GM21619 (cell line): ENCODE measurements at regions not wholly inside any gene's neighbourhood (a gene's known extent, or its start where the extent isn't known, plus 50 kb on each side); places are given as distances from the start of the nearest gene placed in this dataset.
A peak's percentile ranks its signal among the peaks of the same experiment; 100 is the strongest.

Experiments used
- ATAC-seq: cut with Tn5 transposase; IDR thresholded peaks from one replicate; pipeline ENCODE4 v1.9.1; 2021; ENCODE audit not compliant: unreplicated experiment

DNA sequence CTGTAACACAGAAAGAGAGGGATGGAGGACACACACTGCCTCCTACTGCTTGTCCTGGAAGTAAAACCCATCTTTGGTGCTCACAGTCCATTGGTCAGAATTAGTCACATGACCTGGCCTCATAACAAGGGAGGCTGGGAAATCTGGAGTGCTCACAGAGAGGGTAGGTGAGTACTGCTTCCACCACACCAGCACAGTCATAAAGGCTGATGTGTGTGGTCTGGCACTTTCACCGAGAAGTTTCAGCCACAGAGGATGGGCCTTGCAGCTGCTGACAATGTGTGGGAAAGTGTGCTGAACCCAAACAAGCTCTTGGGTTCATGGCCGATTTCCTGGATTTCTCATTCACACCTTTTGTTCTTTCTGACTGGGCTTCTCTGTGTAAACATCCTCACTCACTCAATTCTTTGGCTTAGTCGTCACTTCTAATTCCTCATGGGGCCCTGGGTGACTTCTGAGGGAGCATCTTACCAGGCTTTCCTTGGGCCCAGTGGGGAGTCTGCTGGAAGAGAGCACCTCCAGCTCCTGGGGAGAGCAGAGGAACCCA, 100.7 kb downstream of the ASB7 start:
- ATAC-seq, result peak; percentile 100

DNA sequence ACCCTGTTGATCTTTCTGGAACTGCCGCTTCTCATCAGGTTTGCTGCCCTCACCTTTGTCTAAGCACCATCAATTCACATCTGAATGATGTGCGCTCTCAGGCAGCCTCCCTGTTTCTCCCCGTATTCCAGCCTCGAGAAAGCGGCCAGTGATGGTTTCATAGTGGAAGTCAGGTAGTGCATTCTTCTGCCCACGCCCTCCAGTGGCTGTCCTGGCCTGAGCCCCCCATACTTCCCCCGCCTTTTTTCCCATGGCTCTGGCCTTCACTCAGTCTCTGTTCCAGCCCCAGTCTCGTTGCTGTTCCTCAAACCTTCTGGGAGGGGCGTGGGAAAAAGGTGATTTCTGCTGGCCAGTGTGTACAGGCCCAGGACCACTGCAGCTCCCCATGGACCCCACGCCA, 101.3 kb downstream of the ASB7 start:
- ATAC-seq, result no peak

DNA sequence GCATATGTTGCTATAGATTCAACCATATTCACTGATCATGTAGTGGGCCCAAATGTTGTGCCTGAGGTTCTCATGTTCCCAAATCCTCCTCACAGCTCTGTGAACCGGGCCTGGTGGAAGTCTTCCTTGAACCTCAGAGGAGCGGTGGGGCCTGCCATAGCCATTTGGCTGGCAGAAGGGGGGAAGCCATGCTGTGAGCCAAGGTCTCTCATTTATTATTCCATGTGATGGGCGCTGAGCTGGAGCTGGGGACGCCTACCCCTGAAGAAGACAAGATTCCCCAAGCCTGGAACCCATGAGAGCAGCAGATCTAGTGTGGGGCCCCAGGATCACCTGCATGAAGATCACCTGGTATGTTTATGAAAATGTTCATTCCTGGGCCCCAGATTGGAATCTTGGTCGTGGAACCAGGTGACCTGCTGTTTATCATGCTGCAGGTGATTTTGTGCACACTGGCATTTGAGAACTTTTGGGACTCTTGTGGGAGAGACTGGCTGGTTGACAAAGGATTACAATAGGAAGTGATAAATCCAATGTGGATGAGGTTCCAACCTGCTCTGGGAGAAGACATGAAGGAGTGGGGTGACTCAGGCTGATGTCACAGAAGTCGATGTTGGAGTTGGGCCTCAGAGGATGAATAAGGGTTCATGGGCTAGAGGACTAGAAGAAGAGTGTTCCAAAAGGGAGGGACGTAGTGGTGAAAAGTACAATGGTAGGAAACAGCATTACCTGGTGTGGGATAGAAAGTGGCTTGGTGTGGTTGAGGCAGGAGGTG, 102.1 kb downstream of the ASB7 start:
- ATAC-seq, result no peak

DNA sequence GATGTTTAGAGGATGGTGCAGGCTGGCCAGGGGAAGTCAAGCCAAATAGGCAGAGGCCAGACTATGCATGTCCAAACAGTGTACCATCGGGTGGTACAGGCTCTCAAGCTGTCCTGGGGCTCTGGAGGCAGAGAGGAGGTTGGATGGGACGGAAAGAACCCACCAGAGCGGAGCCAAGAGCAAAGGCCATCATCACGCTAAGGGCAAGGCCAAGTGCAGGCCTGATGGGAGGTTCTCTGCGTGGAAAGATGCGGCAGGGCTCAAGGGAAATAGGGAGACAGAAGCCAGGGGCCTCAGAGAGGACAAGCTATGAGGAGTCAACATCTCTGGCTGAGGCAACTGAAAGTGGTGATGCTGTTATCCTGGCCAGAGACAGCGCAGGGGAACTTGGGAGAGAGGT, 102.7 kb downstream of the ASB7 start:
- no peak for ATAC-seq

DNA sequence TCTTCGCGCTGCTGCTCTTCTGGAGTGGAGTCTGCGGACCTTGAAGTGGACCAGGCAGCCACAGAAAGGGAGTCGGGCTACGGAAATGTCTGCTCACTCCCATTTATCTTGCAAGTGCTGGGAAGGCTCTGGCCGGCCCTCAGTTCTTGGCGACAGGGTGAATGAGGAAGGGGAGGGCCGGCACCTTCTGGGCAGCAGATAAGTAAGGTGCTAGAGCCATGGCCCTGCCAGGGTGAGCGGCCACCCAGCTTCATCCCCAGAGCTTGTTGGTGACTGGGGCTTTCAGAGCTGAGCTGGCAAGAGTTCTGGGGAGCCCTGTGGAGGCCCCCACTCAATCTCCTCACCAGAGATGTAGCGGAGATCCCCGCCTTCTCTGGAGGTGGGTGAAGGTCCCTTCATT, 103.5 kb downstream of the ASB7 start:
- no peak for ATAC-seq

DNA sequence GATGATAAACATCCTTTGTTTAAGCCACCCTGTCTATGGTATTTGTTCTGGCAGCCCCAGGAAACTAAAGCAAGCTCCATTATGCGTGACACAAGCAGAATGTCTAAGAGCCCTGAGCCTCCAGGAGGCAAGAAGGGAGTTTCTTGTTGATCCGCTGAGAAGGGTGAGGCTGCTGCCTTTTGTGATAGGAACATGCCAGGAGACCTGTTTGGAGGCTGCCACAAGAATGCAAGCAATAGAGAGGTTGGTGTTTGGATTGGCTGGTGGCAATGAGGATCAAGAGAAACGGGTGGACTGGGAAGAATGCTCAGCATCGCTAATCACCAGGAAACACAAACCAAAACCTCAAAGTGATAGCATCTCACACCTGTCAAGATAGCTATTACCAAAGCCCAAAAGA, 104.8 kb downstream of the ASB7 start:
- ATAC-seq, result no peak

DNA sequence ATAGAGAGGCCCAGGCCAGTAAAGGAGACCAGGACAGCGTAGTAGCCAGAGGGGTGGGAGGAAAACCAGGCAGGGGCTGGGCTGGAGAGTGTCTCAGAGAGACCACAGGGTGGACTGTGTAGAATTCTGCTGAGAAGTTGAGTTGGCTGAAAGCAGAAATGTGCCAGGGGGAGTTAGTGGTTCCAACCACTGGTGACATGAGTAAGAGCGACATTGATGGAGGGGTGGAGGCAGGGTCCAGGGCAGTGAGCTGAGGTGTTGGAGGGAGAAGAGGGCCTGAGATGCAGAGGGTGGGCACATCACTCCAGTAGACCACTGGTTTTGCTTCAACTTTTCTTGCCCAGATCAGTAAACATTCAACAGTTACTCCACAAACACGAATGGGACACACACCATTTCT, 106.5 kb downstream of the ASB7 start:
- no peak for ATAC-seq

DNA sequence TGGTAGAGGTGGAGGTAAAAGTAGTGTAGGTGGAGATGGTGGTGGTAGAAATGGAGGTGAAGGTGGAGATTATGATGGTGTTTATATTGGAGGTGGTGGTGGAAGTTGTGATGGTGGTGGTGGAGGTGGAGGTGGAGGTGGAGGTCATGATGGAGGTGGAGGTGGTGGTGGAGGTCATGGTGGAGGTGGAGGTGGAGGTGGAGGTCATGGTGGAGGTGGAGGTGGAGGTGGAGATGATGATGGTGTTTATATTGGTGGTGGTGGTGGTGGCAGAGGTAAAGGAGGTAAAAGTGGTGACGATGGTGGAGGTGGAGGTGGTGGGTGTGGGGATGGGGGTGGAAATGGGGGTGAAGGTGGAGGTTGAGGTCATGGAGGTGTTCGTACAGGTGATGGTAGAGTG, 107.8 kb downstream of the ASB7 start:
- ATAC-seq, result no peak

DNA sequence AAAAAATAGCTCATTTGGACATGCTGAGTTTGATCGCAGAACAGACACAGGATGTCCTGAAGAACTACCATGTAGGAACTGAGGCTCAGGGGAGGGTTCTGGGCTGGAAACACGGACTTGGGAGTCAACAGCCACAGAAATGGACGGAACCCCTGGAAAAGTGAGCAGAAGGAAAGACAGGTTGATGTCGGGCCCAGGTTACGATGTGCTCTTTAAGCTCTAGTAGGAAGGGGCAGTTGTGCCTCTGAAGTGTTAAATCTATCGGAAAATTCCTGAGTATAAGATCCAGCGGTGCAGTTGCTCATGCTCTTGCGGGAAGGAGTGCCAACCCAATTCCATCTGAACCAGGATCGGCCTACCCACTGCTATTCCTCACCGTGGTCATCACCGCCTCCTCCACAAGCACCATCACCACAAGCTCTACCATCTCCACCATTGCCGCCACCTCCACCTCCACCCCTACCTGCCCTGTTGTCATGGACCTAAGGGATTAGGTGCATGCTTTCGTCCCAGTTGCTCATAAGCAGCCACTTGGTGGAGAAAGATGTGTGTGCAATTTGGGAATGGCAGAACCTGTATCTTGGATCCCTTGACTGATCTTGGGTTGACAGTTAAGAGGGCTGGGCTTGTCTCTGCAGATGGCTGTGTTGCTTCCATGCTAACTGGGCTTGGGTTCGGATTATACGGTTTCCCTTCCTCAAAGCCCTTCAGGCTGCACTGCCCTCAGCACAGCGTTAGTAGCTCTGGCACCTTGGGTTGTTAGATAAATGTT, 108.5 kb downstream of the ASB7 start:
- no peak for ATAC-seq

DNA sequence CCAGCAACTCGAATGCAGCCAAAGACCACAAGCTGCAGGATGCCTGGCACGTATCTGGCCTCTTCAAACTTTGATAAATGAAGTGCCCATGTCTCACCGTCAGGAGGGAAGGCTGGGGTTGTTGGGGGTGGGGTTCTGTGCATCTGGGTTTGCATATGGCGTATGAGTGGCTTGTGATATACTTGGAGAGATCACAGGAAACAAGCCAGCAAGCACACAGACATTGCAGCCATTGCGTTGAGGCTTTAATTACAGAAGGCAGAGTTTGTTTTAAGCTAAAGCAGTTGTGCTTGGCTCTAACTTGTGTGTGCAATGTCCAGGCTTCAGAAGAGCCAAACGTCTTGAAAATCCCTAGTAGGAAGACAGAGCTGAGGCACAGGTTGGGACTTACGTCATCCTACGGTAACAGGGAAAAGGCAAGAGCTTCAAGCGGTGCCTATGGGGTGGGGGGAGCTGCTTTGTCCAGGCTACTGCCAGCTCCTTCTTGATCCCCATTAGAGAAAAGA, 109.2 kb downstream of the ASB7 start:
- no peak for ATAC-seq

DNA sequence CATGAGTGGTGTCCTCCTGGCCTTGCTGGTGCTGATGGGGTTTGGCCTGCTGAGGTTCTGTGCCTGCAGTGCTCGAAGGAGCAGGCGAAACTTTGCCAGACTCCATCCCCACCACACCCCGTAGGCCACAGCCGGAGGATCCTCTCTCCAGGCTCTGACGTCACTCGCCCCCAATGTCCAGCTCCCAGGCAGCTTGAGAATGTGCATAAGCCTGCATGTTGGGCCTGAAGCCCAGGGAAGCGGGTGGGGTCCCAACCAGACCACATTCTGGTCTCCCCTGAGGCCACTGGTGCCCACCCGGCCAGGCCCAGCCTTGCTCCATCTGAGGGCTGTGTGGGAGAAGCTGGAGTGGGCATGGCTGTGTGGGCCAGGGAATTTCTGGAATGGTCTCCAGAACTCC, 109.8 kb downstream of the ASB7 start:
- ATAC-seq, result no peak

DNA sequence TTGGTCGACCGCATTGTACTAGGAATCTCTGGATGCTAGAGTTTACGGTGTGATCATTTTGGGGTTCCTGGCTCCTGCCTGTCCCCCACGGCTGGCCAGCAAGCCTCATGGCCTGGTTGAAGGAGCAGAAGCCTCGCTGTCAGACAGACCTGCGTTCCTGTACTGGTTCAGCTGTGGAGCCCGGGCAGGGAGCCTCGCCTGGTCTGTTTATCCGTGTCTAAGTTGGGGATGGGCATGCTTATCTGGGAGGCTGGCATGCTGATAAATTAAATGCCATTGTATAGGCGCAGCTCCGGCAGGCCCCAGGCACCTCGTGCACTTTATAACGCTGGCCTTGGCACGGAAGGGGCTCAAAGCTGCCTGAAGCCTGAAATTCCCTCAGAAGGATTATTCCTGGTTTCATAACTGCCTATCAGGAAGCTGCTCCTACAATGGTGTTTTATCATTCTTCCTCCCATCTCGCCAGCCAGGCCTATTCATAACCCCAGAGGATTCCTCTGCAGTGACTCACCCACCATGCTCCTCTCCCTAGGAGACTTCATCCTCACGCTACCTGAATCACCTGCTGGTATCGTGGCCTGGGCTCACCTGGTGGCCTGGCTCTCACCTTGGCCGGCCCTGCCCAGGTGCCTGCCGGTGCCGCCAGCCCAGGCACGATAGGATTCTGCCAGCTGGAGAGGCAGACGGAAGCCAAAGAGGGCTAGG, 110.9 kb downstream of the ASB7 start:
- no peak for ATAC-seq

DNA sequence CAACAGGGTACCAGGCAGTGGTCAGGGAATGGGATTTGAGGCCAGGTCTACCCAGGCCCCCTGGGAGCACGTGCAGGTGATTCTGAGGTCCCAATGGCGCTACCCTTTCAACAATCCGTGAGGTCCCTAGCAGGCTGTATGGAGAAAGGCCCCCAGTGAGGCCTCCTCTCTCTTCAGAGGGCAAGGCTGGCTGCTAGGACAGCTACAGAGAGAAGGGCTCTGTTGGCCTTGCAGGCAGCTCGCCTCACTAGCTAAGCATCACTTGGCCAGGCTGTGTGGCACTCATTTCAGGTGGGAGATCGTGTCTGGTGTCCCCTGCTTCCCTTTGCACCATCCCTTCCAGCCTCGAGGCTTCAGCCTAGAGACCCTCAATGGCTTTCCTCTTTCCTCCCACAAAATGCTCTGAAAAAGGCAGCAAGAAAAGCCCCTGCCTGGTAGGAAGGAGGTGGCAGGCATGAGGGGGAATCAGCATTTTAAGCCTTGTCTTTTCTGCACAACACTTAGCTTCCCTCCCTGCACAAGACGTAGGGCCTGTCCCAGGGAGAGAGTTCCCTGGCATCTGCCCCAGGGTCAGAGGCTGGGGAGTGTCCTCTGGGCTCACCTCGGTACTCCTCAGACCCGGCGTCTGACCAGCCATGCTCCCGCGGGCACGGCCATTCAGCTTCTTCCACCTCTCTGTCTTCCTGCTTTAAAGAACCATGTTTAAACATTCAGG, 111.8 kb downstream of the ASB7 start:
- ATAC-seq, result no peak

DNA sequence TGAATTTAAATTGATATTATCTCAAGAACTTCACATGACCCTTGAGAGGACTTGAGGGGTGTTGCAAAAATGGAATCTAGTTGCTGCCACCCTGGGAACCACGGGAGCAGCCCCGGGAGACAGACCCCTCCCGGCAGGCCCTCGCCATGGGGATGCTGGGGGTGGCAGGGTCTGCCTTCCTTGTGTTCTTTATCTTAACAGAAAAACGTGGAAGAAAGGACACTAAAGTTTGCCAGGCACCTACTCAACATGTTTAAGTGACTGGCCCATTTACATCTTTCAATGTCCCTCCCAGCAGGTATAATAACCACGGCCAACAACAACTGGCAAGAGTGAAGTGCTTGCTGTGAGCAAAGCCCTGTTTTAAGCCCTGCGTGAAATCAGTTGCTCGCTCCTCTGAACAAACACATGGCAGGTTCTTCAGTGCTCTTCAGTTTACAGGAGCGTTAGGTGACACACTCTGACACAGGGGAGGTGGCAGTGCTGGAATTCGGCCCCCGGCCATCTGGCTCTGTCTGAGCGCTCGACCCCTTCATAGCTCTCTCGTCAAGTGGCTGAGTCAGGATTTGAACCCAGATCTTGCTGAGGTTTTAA, 112.5 kb downstream of the ASB7 start:
- no peak for ATAC-seq

DNA sequence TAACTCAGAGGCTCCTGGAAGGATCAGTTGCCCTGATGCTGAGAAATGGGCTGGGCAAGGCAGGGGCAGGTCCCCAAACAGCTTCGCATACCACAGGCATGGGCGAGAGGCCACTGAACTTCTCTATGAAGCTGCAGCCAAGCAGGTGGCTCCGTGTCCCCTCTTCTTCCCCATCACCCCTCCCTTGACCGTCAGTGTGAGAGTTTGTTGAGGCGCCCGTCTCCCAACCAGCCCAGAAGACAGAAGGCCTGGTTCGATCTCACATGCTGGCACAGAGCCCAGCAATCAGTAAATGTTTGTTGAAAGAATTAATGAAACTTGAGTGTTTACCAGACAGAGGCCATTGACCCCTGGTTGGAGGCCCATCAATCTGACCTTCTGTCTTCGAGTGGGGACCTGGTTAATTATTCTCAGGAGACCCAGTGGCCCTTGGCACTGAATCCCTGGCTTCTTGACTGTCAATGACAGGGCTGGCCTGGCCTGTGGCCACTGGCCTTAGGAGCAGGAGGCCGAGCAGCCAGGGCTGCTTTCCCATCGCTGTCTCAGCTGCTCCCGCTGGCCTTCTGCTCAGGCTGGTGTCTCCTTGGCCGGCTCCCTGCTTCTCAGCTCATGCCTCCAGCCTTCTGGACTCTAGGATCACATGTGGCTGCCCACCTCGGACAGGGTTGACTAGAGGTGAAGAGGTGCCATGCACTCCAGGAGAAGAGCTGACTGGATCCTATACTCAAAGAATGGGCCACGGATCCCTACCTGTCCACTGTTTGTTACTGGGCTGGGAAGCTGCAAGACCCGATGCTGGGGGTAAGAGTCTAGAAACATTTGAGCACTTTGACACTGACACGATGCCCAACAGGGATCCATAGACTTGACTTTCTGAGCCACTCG, 113.4 kb downstream of the ASB7 start:
- ATAC-seq, result no peak

DNA sequence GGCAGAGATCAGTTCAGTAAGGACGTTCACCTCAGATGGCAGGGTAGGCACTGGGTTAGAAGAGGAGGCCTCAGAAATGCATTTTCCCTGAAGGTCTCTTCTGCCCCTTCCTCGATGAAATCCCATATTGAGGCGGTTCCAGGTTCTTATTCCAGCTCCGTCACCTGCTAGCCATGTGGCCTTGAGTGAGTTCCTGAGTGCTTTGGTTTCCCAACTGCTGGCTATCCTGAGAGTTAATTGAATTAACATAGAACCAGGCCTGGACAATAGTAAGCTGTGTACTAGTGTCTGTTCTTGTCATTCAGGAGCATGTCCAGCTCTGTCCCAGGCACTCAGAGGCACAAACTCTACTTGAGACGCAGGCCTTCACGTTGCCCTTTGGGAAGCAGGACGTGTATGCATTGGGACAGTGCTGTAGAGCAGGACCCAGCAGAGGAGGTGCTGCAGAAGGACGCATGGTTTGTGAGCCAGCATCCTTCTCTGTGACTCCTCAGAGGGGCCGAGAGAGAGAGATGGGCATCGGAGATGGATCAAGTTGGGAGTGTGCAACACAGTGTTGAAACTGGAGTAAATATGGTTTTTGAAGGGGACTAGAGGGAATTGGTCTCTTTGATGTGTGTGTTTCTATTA, 114.2 kb downstream of the ASB7 start:
- no peak for ATAC-seq

DNA sequence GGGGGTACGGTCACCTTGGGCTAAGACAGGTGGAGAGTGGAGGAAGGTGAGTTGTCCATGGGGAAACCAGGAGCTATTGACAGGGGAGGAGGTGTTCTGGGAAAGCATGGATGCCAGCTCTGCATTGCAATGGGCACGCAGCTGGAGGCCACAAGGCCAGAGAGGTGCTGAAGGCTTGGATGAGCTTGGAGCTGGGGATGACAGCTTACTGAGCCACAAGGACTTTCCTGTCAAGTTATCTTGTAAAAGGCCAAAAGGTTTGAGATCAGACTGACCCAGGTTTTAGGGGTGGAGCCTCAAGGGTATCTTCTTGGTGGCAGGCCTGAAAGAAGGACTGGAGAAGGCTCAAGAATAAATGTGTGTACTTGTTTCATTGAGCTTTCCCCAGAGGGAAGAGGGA, 115.2 kb downstream of the ASB7 start:
- ATAC-seq, result no peak

DNA sequence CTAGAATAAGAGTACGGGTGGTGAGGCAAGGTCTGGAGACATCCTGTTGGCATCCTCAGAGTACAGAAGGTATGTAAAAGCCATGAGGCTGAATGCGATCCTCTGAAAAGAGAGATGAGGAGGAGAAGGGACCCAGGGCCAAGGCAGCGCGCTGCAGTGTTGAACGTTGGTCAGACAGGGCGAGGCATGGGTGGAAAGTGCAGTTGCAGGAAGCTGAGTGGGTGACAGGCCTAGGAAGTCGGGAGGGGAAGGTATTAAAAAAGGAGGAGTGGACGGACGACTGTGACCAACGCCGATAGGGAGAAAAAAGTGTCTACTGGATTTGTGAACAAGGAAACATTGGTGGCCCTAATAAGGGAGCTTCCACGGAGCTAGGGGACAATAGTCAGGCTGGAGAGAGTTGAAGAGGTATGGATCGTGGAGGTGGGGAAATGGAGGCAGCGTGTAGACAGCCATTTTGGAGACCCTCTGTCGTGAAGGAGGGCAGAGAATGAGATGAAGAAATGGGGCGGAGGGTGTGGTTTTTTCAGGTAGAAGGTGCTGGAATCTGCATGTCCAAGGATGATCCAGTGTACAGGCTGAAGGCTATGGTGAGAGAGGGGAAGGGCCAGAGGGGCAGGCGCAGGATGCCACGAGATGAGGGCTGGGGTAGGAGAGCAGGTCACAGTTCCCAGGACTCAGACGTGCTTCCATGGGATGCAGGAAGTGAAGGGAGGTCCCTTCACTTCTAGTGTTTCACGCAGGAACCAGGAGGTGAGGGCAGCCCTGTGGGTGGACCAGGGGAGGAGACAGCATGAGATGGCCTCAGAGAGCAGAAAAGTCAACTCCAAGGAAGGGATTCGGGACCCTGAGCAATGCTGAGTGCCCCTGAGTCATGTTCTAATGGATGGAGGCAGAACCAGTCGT, 115.9 kb downstream of the ASB7 start:
- no peak for ATAC-seq
